ENCODE measurements at regions not wholly inside any gene's neighbourhood (a gene's known extent, or its start where the extent isn't known, plus 50 kb on each side); places are given as distances from the start of the nearest gene placed in this dataset.

GRCh38 chr2:42900289-42900891, 108.0 kb upstream of the HAAO start:
- Histone ChIP-seq H3K36me3 (ENCODE audit: control insufficient read depth in 4 of 4, insufficient read depth in 3 of 4, low read depth in 1 of 4, low read length in 3 of 4) (no peaks in the 10 kb centered on the region), H3K27me3 (ENCODE audit: control insufficient read depth in 4 of 4, insufficient read depth in 4 of 4, low read length in 3 of 4) (no peaks in the 10 kb centered on the region), H3K4me3 (ENCODE audit: low read depth in 1 of 3, low read length in 3 of 3) (no peak overlapping the region), H3K9me3 (ENCODE audit: control insufficient read depth in 4 of 4, low read length in 3 of 4) (no peaks in the 10 kb centered on the region), H3K4me1 (ENCODE audit: control insufficient read depth in 4 of 4, insufficient read depth in 4 of 4, low read length in 3 of 4) (no peaks in the 10 kb centered on the region), H3K9ac (ENCODE audit: low read depth in 1 of 2, low read length in 2 of 2) (no peak overlapping the region), H3K27ac (ENCODE audit: low read depth in 1 of 2, low read length in 2 of 2) (no peak overlapping the region)
- 88% methylated on average over 5 of the region's 5 CpGs for WGBS
- DNase-seq (ENCODE audit: low spot score) = no peak
- TF ChIP-seq ZBTB33 (IDR thresholded peaks at IDR 0.05) = no peak
- TF ChIP-seq HNF4A (conservative IDR thresholded peaks at IDR 0.05) = no peak
- TF ChIP-seq MAX (IDR thresholded peaks at IDR 0.05) = no peak
- no peak for TF ChIP-seq REST (IDR thresholded peaks at IDR 0.05)
- TF ChIP-seq RAD21 (IDR thresholded peaks at IDR 0.05) = no peak
- no peak for TF ChIP-seq JUND (IDR thresholded peaks at IDR 0.05)
- TF ChIP-seq HNF4G (IDR thresholded peaks at IDR 0.05) = no peak
- TF ChIP-seq ATF3 (IDR thresholded peaks at IDR 0.05) = no peak
- TF ChIP-seq YY1 (IDR thresholded peaks at IDR 0.05) = no peak
- TF ChIP-seq FOXA2 (IDR thresholded peaks at IDR 0.05) = no peak
- no peak for TF ChIP-seq TAF1 (conservative IDR thresholded peaks at IDR 0.05)
- TF ChIP-seq SP1 (IDR thresholded peaks at IDR 0.05) = no peak
- TF ChIP-seq FOXA1 (IDR thresholded peaks at IDR 0.05) = no peak
- TF ChIP-seq NR2F2 (IDR thresholded peaks at IDR 0.05) = no peak
- no peak for TF ChIP-seq CTCF (IDR thresholded peaks at IDR 0.05; ENCODE audit: low read depth, low read length, missing input control)
- TF ChIP-seq EGR1 (IDR thresholded peaks at IDR 0.05; ENCODE audit: low read depth in 2 of 2) = no peak
- TF ChIP-seq RXRA (IDR thresholded peaks at IDR 0.05) = no peak
- TF ChIP-seq GABPA (IDR thresholded peaks at IDR 0.05 in 1 of 2, conservative IDR thresholded peaks at IDR 0.05 in 1 of 2) = no peak

Measured in liver (tissue), 8 donors.